ENCODE measurements at regions not wholly inside any gene's neighbourhood (a gene's known extent, or its start where the extent isn't known, plus 50 kb on each side); places are given as distances from the start of the nearest gene placed in this dataset.
"Not testable (repeated sequence)": the region's sequence is repeated elsewhere in the genome, so short reads cannot be mapped to it uniquely, and the experiment has no call there.

DNA sequence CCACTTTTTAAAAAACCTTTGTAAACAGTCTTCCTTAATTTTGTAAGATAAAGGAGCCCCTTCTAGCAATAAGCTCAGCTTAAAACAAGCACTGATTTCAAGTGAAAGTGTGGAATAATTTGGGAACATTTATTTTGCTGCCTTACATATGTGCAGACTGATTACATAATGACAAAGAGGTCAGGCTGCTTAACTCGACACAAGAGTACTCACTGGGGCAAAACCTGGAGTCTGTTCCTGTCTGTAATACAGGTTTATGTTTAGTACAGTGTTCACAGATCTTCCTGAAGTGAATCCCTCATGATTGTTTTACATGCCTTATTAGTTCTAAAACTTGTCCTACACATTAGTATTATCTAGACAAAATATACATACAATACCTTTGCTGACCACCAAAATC lies 609.8 kb downstream of the LMO7 start:
- TF ChIP-seq, protein P1, sequence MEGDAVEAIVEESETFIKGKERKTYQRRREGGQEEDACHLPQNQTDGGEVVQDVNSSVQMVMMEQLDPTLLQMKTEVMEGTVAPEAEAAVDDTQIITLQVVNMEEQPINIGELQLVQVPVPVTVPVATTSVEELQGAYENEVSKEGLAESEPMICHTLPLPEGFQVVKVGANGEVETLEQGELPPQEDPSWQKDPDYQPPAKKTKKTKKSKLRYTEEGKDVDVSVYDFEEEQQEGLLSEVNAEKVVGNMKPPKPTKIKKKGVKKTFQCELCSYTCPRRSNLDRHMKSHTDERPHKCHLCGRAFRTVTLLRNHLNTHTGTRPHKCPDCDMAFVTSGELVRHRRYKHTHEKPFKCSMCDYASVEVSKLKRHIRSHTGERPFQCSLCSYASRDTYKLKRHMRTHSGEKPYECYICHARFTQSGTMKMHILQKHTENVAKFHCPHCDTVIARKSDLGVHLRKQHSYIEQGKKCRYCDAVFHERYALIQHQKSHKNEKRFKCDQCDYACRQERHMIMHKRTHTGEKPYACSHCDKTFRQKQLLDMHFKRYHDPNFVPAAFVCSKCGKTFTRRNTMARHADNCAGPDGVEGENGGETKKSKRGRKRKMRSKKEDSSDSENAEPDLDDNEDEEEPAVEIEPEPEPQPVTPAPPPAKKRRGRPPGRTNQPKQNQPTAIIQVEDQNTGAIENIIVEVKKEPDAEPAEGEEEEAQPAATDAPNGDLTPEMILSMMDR (IDR thresholded peaks at IDR 0.05; ENCODE audit: control extremely low read depth, extremely low read depth, low read depth, missing control alignments), result no peak
- ChIA-PET CTCF (no interaction called here), POLR2A (no interaction called here)
- DNase-seq (ENCODE audit: extremely low spot score), result no peak

DNA sequence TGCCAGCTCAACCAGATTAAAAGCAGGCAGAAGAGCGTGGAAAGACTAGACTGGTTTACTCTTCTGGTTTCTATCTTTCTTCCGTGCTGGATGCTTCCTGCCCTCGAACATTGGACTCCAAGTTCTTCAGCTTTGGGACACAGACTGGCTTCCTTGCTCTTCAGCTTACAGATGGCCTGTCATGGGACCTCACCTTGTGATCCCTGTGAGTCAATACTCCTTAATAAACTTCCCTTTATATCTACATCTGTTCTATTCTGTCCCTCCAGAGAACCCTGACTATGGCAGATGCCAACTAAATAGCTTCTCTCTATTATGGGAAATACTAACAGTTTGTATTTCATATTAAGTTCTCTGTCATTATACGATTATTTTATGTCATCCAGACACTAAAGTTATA lies 609.1 kb downstream of the LMO7 start:
- ChIA-PET POLR2A (no interaction called here), CTCF (no interaction called here)
- TF ChIP-seq, protein P1 (IDR thresholded peaks at IDR 0.05; ENCODE audit: control extremely low read depth, extremely low read depth, low read depth, missing control alignments), result no peak
- DNase-seq (ENCODE audit: extremely low spot score), result no peak

DNA sequence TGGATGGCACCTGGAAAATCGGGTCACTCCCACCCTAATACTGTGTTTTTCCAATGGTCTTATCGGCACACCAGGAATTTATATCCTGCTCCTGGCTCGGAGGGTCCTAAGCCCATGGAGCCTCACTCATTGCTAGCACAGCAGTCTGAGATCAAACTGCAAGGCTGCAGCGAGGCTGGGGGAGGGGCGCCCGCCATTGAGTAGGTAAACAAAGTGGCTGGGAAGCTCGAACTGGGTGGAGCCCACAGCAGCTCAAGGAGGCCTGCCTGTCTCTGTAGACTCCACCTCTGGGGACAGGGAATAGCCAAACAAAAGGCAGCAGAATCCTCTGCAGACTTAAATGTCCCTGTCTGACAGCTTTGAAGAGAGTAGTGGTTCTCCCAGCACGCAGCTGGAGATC lies 607.0 kb downstream of the LMO7 start:
- CTCF ChIA-PET; POLR2A ChIA-PET; DNase-seq (ENCODE audit: extremely low spot score): not testable (repeated sequence)

DNA sequence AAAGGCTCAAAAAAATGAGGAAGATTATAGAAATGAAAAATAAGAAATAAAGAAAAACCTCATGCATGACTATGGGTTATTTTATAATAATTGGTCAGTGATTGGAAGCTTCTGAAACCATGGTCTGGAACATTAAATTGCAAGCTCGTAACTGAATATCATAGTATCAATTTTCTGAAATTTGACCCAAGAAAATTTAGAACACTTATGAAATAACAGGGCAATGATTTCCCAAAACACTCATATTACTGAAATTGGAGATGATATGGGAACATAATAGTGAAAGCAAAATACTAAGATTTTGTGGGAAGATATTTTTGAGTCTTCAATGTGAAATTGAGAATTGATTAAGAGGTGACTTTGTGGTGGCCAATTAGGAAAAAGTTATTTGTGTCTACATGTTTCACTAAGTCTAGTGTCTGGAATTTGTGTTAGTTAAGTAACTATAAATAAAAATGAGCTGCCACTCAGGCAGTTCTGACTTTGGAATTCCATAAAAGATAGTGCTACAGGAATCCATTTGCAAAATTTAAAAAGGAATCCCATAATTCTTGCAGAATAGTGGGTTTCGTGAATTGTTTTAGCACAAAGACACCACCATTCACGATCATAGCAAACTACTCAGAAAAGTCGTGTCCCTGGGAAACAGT lies 603.0 kb downstream of the LMO7 start:
- no peak for DNase-seq (ENCODE audit: extremely low spot score)

DNA sequence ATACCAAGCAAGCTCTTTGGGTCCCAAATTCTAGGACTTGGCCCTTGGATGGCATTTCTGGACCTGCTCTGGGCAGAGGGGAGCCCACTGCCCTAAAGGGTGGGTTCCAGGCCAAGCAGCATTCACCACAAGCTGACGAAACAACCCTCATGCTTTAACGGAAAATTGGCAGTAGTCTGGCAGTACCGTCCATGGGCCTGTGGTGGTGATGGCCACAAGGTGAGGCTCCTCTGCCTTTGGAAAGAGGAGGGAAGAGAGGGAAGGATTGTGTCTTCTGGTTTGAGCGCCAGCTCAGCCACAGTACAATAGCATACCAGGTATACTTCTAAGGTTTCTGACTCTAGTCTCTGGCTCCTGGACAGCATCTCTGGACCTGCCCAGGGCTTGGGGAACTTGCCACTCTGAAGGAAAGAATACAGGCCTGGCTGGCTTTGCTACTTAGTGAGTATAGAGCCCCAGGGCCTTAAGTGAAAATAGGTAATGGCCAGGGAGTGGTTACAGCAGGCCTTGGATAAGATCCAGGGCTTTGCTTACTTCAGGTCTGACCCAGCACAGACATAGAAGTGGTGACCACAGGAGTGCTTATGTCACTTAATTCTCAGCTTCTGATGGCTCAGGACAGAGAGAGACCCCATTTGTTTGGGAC lies 595.5 kb downstream of the LMO7 start:
- TF ChIP-seq, protein P1 (IDR thresholded peaks at IDR 0.05; ENCODE audit: control extremely low read depth, extremely low read depth, low read depth, missing control alignments), result no peak
- POLR2A ChIA-PET, result no interaction called here
- no peak for DNase-seq (ENCODE audit: extremely low spot score)
- CTCF ChIA-PET, result interaction anchor here (1.1 to 1.2 kb wide), 2 partner anchors 11 to 128 kb away, joined by 3 read pairs; no protein-coding TSS in a partner anchor

More for the DNA sequence above, 603.0 kb downstream of the LMO7 start:
- CTCF ChIA-PET, result interaction anchor here (1.3 kb wide), 1 partner anchor 48 kb away, joined by 3 read pairs; no protein-coding TSS in a partner anchor
- TF ChIP-seq, protein P1 (IDR thresholded peaks at IDR 0.05; ENCODE audit: control extremely low read depth, extremely low read depth, low read depth, missing control alignments), result no peak
- POLR2A ChIA-PET, result no interaction called here

DNA sequence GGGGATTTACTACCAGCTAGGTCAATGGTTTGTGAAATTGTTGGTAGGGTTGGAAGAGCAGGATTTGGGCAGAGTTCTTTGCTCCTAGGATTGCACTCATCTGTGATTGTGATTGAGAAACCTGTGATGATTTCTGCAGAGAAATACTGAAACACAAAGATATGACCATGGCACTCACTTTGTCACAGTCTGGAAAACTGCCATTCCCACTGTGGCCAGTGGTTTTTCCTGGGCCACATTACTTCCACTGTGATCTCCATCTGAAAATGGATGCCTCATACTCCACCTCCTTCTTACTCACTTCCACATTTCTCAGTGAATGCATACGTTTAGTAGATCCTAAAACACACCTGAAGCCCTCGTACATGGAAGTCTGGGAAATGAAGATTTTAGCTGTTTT lies 593.2 kb downstream of the LMO7 start:
- CTCF ChIA-PET, result no interaction called here
- no peak for DNase-seq (ENCODE audit: extremely low spot score)
- POLR2A ChIA-PET, result no interaction called here
- TF ChIP-seq, protein P1 (IDR thresholded peaks at IDR 0.05; ENCODE audit: control extremely low read depth, extremely low read depth, low read depth, missing control alignments), result no peak

DNA sequence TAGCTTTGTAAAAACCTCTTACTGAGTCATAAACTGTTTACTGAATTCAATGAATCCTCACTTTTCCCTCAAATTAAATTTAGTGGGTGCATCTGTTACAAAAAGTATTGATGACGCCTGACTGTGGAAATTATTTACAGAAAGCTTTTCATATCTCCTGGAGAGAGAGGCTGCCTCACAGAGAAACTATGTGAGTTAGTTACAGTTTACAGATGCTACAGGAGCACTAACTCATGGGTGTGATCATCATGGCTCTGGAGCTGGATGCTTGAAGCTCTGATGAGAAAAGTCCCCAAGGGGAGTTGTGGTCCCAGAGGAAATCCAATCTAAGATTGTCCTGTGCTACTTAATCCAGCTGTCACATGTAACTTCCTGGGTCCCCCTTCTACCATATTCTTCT lies 590.8 kb downstream of the LMO7 start:
- CTCF ChIA-PET, result interaction anchor here (1.2 kb wide), 2 partner anchors 39 to 51 kb away, joined by 3 read pairs; no protein-coding TSS in a partner anchor
- TF ChIP-seq, protein P1 (IDR thresholded peaks at IDR 0.05; ENCODE audit: control extremely low read depth, extremely low read depth, low read depth, missing control alignments), result no peak
- POLR2A ChIA-PET, result no interaction called here
- DNase-seq (ENCODE audit: extremely low spot score), result no peak
